Inferior parietal cortex (tissue), 1 donor: ENCODE measurements at regions not wholly inside any gene's neighbourhood (a gene's known extent, or its start where the extent isn't known, plus 50 kb on each side); places are given as distances from the start of the nearest gene placed in this dataset.

Source experiments
- DNase-seq: peaks from one replicate; pipeline ENCODE4 v3.0.0-alpha.2; 2016; ENCODE audit errors: extremely low spot score

- no peak for DNase-seq
Measured at GRCh38 chr5:6006838-6007314, 371.5 kb downstream of the MED10 start.

GRCh38 chr5:6003040-6003825 lies 375.1 kb downstream of the MED10 start:
- DNase-seq = no peak

- DNase-seq = no peak
Measured at GRCh38 chr5:6000867-6001266, 377.5 kb downstream of the MED10 start.

- no peak for DNase-seq
Measured at GRCh38 chr5:5995819-5996218, 382.5 kb downstream of the MED10 start.

- no peak for DNase-seq
Measured at GRCh38 chr5:5986492-5987178, 391.7 kb downstream of the MED10 start.

GRCh38 chr5:5985332-5985731 lies 393.0 kb downstream of the MED10 start:
- no peak for DNase-seq

- no peak for DNase-seq
Measured at GRCh38 chr5:5983261-5983980, 394.9 kb downstream of the MED10 start.

GRCh38 chr5:5981562-5981961 lies 396.8 kb downstream of the MED10 start:
- no peak for DNase-seq

- no peak for DNase-seq
Measured at GRCh38 chr5:5980538-5980895, 397.8 kb downstream of the MED10 start.

- no peak for DNase-seq
Measured at GRCh38 chr5:5979761-5980537, 398.4 kb downstream of the MED10 start.

GRCh38 chr5:5979377-5979760 lies 399.0 kb downstream of the MED10 start:
- DNase-seq = no peak

- DNase-seq = no peak
Measured at GRCh38 chr5:5978501-5979376, 399.6 kb downstream of the MED10 start.

- no peak for DNase-seq
Measured at GRCh38 chr5:5971203-5971602, 407.1 kb downstream of the MED10 start.

GRCh38 chr5:5969942-5970483 lies 408.3 kb downstream of the MED10 start:
- no peak for DNase-seq

- DNase-seq = no peak
Measured at GRCh38 chr5:5968981-5969380, 409.4 kb downstream of the MED10 start.

GRCh38 chr5:5967944-5968343 lies 410.4 kb downstream of the MED10 start:
- no peak for DNase-seq

GRCh38 chr5:5967373-5967772 lies 411.0 kb downstream of the MED10 start:
- no peak for DNase-seq

- DNase-seq = no peak
Measured at GRCh38 chr5:5965132-5965531, 413.2 kb downstream of the MED10 start.

GRCh38 chr5:5964347-5964746 lies 414.0 kb downstream of the MED10 start:
- no peak for DNase-seq

GRCh38 chr5:5957737-5958136 lies 420.6 kb downstream of the MED10 start:
- no peak for DNase-seq

- no peak for DNase-seq
Measured at GRCh38 chr5:5954275-5954598, 424.1 kb downstream of the MED10 start.
